OCI-LY1 (cell line): ENCODE measurements at regions not wholly inside any gene's neighbourhood (a gene's known extent, or its start where the extent isn't known, plus 50 kb on each side); places are given as distances from the start of the nearest gene placed in this dataset.

Experiments used
- H2AFZ ChIP-seq: fragments of 200-600 bp; sonication (generic), shearing (Covaris generic); 2 replicates; pipeline ENCODE4 v1.6.0; 2014; ENCODE audit warnings: antibody characterized with exemption, mild to moderate bottlenecking, low read length
- H3F3A ChIP-seq: fragments of 200-600 bp; sonication (generic), shearing (Covaris generic); 2 replicates; pipeline ENCODE4 v1.6.0; 2014; ENCODE audit warnings: mild to moderate bottlenecking, antibody characterized with exemption, low read length, moderate library complexity; ENCODE audit not compliant: insufficient read depth
- H3K27ac ChIP-seq: fragments of 200-600 bp; sonication (generic); 2 replicates; pipeline ENCODE4 v1.5.1; 2014; ENCODE audit warnings: low read length, mixed run types, mild to moderate bottlenecking, low read depth; ENCODE audit not compliant: poor library complexity, severe bottlenecking
- H3K27me3 ChIP-seq: fragments of 200-600 bp; sonication (generic); 2 replicates; pipeline ENCODE4 v1.6.0; 2014; ENCODE audit warnings: antibody characterized with exemption, mild to moderate bottlenecking, low read length, moderate library complexity; ENCODE audit not compliant: insufficient read depth
- H3K36me3 ChIP-seq: fragments of 200-600 bp; sonication (generic); 2 replicates; pipeline ENCODE4 v1.6.1; 2014; ENCODE audit warnings: mild to moderate bottlenecking, antibody characterized with exemption, low read length, moderate library complexity, mixed read lengths; ENCODE audit not compliant: insufficient read depth
- H3K4me1 ChIP-seq: fragments of 200-600 bp; sonication (generic); 2 replicates; pipeline ENCODE4 v1.5.1; 2014; ENCODE audit warnings: mild to moderate bottlenecking, low read length, moderate library complexity; ENCODE audit not compliant: insufficient read depth, severe bottlenecking
- H3K4me2 ChIP-seq: fragments of 200-600 bp; sonication (generic), shearing (Covaris generic); 2 replicates; pipeline ENCODE4 v1.6.1; 2014; ENCODE audit warnings: low read length
- H3K4me3 ChIP-seq: fragments of 200-600 bp; sonication (generic); 2 replicates; pipeline ENCODE4 v1.5.1; 2014; ENCODE audit warnings: low read length, low read depth, mild to moderate bottlenecking, mixed read lengths; ENCODE audit not compliant: poor library complexity, severe bottlenecking
- H3K79me2 ChIP-seq: fragments of 200-600 bp; shearing (Covaris generic); 2 replicates; pipeline ENCODE4 v1.6.1; 2016; ENCODE audit warnings: mixed run types, low read length, mixed read lengths; ENCODE audit not compliant: insufficient read depth
- H3K9ac ChIP-seq: fragments of 200-600 bp; sonication (generic), shearing (Covaris generic); 2 replicates; pipeline ENCODE4 v1.6.1; 2014; ENCODE audit warnings: mild to moderate bottlenecking, low read length, mixed read lengths
- H3K9me2 ChIP-seq: fragments of 200-600 bp; sonication (generic), shearing (Covaris generic); 2 replicates; pipeline ENCODE4 v1.6.1; 2014; ENCODE audit warnings: low read depth, mild to moderate bottlenecking, low read length, mixed read lengths
- H3K9me3 ChIP-seq: fragments of 200-600 bp; shearing (Covaris generic); 2 replicates; pipeline ENCODE4 v1.6.1; 2014; ENCODE audit warnings: low read length, mixed read lengths
- H4K20me1 ChIP-seq: fragments of 200-600 bp; sonication (generic), shearing (Covaris generic); 2 replicates; pipeline ENCODE4 v1.6.0; 2016; ENCODE audit warnings: mild to moderate bottlenecking, low read length; ENCODE audit not compliant: insufficient read depth
- EZH2 ChIP-seq: fragments of 200-600 bp; sonication (generic), shearing (Covaris generic); IDR thresholded peaks from 2 replicates; pipeline ENCODE4 v1.8.0; 2017; ENCODE audit warnings: borderline replicate concordance, mixed run types, mild to moderate bottlenecking, antibody characterized with exemption, low read length, moderate library complexity, mixed read lengths
- TF ChIP-seq, protein P1 (sequence below): fragments of 200-600 bp; sonication (generic), shearing (Covaris generic); IDR thresholded peaks from 2 replicates; pipeline ENCODE4 v1.5.1; 2017; ENCODE audit warnings: mild to moderate bottlenecking, antibody characterized with exemption, low read length, moderate library complexity, mixed read lengths

DNA sequence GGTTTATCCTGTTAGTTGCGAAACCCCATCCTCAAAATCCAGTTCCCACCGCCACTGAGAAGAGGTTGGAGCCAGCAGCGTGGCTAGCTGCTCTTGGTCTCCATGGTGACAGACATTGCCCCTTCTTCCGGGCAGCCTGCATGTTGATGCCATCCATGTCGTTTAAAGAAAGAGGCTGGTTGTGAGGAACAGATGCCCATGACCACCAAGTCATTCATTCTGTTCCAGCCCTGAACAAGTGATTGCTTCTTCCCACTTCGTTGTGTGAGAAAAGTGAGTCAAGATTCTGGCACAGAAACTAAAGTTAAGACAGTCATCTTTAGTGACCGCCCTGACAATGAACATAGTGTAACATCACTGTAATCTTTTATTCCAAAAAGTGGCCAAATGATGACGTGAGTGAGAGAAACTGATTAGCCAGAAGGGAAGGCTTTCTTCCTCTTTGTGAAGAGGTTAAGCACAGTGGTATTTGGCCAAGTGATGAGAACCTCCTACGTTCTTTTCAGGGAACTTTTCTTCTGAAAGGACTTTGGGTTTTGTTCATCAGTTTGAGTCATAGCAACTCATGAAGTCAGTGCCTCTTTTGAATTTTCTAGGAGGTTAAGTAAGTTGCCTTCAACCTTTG, 272.5 kb downstream of the GALR1 start:
- H3K9me2 ChIP-seq = no peaks in the 10 kb centered on the region
- H3K9me3 ChIP-seq = no peaks in the 10 kb centered on the region
- H3F3A ChIP-seq = no peaks in the 10 kb centered on the region
- no peak for TF ChIP-seq EZH2
- TF ChIP-seq, protein P1, sequence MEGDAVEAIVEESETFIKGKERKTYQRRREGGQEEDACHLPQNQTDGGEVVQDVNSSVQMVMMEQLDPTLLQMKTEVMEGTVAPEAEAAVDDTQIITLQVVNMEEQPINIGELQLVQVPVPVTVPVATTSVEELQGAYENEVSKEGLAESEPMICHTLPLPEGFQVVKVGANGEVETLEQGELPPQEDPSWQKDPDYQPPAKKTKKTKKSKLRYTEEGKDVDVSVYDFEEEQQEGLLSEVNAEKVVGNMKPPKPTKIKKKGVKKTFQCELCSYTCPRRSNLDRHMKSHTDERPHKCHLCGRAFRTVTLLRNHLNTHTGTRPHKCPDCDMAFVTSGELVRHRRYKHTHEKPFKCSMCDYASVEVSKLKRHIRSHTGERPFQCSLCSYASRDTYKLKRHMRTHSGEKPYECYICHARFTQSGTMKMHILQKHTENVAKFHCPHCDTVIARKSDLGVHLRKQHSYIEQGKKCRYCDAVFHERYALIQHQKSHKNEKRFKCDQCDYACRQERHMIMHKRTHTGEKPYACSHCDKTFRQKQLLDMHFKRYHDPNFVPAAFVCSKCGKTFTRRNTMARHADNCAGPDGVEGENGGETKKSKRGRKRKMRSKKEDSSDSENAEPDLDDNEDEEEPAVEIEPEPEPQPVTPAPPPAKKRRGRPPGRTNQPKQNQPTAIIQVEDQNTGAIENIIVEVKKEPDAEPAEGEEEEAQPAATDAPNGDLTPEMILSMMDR = no peak
- H3K27ac ChIP-seq = no peak overlapping the region
- H3K79me2 ChIP-seq = no peaks in the 10 kb centered on the region
- H3K4me1 ChIP-seq = no peaks in the 10 kb centered on the region
- H3K36me3 ChIP-seq = no peaks in the 10 kb centered on the region
- no peak overlapping the region for H3K4me3 ChIP-seq
- H2AFZ ChIP-seq = no peak overlapping the region
- H3K9ac ChIP-seq = no peak overlapping the region
- no peak overlapping the region for H3K4me2 ChIP-seq
- H3K27me3 ChIP-seq = no peaks in the 10 kb centered on the region
- H4K20me1 ChIP-seq = no peaks in the 10 kb centered on the region

DNA sequence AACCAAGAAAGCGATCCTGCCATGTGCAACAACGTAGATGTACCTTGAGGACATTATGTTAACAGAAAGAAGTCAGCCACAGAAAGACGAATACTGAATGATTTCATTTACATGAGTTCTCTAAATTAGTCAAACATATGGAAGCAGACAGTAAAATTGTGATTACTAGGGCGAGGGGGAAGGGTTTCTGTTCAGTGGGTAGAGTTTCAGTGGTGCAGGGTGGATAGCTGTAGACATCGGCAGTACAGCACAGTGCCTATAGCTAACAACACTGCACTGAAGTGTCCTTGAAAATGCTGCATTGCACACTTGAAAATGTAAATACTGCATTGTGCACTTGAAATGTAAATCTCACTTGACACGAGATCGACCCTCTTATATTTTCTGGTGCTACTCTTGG, 275.3 kb downstream of the GALR1 start:
- H3K4me1 ChIP-seq = no peaks in the 10 kb centered on the region

DNA sequence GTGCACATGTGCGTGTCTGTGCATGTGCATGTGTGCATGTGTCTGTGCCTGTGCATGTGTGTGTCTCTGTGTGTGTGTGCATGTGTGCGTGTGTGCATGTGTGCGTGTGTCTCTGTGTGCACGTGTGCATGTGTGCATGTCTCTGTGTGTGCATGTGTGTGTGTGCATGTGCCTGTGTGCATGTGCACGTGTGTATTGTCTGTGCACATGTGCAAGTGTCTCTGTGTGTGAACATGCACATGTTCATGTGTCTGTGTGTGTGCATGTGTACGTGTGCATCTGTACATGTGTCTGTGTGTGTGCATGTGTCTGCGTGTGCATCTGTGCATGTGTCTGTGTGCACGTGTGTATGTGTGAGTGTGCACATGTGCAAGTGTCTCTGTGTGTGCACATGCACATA, 277.3 kb downstream of the GALR1 start:
- Histone ChIP-seq H3K4me1 (no peaks in the 10 kb centered on the region), H3K4me3 (no peak overlapping the region), H3K27me3 (no peaks in the 10 kb centered on the region), H3K9ac (no peak overlapping the region), H3K9me2 (no peaks in the 10 kb centered on the region), H4K20me1 (no peaks in the 10 kb centered on the region), H3K36me3 (no peaks in the 10 kb centered on the region), H3F3A (no peaks in the 10 kb centered on the region), H2AFZ (no peak overlapping the region), H3K27ac (no peak overlapping the region), H3K79me2 (no peaks in the 10 kb centered on the region), H3K9me3 (no peaks in the 10 kb centered on the region), H3K4me2 (no peak overlapping the region)
- TF ChIP-seq, protein P1 = no peak
- TF ChIP-seq EZH2 = no peak

More for the DNA sequence above, 275.3 kb downstream of the GALR1 start:
- Histone ChIP-seq H3K36me3 (no peaks in the 10 kb centered on the region), H3K79me2 (no peaks in the 10 kb centered on the region), H3K9me3 (no peaks in the 10 kb centered on the region), H3K27ac (no peak overlapping the region), H2AFZ (no peak overlapping the region), H3K4me3 (no peak overlapping the region), H4K20me1 (no peaks in the 10 kb centered on the region), H3K4me2 (no peak overlapping the region), H3K9me2 (no peaks in the 10 kb centered on the region), H3F3A (no peaks in the 10 kb centered on the region), H3K27me3 (no peaks in the 10 kb centered on the region), H3K9ac (no peak overlapping the region)
- no peak for TF ChIP-seq EZH2
- TF ChIP-seq, protein P1 = no peak
